ENCODE measurements at regions not wholly inside any gene's neighbourhood (a gene's known extent, or its start where the extent isn't known, plus 50 kb on each side); places are given as distances from the start of the nearest gene placed in this dataset.

GRCh38 chr4:180449395-180449956 is 1793.7 kb upstream of the TENM3 start:
- no peak for ATAC-seq

- no peak for ATAC-seq
Measured at GRCh38 chr4:180455226-180455625, 1788.0 kb upstream of the TENM3 start.

GRCh38 chr4:180456928-180457327 is 1786.3 kb upstream of the TENM3 start:
- ATAC-seq = no peak

GRCh38 chr4:180462116-180462515 is 1781.1 kb upstream of the TENM3 start:
- no peak for ATAC-seq

- no peak for ATAC-seq
Measured at GRCh38 chr4:180465364-180465763, 1777.8 kb upstream of the TENM3 start.

GRCh38 chr4:180483036-180483435 is 1760.2 kb upstream of the TENM3 start:
- no peak for ATAC-seq

- ATAC-seq = no peak
Measured at GRCh38 chr4:180485407-180485806, 1757.8 kb upstream of the TENM3 start.

- ATAC-seq = no peak
Measured at GRCh38 chr4:180486342-180486741, 1756.9 kb upstream of the TENM3 start.

GRCh38 chr4:180489787-180490186 is 1753.4 kb upstream of the TENM3 start:
- no peak for ATAC-seq

GRCh38 chr4:180491210-180491609 is 1752.0 kb upstream of the TENM3 start:
- no peak for ATAC-seq

GRCh38 chr4:180493299-180493698 is 1749.9 kb upstream of the TENM3 start:
- no peak for ATAC-seq

- no peak for ATAC-seq
Measured at GRCh38 chr4:180500154-180500553, 1743.0 kb upstream of the TENM3 start.

- ATAC-seq = no peak
Measured at GRCh38 chr4:180512801-180513475, 1730.3 kb upstream of the TENM3 start.

GRCh38 chr4:180518906-180519305 is 1724.3 kb upstream of the TENM3 start:
- ATAC-seq = no peak

GRCh38 chr4:180521181-180521580 is 1722.0 kb upstream of the TENM3 start:
- no peak for ATAC-seq

- ATAC-seq = no peak
Measured at GRCh38 chr4:180525523-180526077, 1717.6 kb upstream of the TENM3 start.

- no peak for ATAC-seq
Measured at GRCh38 chr4:180528003-180528402, 1715.2 kb upstream of the TENM3 start.

- no peak for ATAC-seq
Measured at GRCh38 chr4:180530787-180531186, 1712.4 kb upstream of the TENM3 start.

GRCh38 chr4:180532691-180533090 is 1710.5 kb upstream of the TENM3 start:
- no peak for ATAC-seq

GRCh38 chr4:180538384-180539057 is 1704.7 kb upstream of the TENM3 start:
- no peak for ATAC-seq

GRCh38 chr4:180539284-180539683 is 1703.9 kb upstream of the TENM3 start:
- ATAC-seq = no peak

- no peak for ATAC-seq
Measured at GRCh38 chr4:180541678-180542077, 1701.5 kb upstream of the TENM3 start.

- no peak for ATAC-seq
Measured at GRCh38 chr4:180542445-180543100, 1700.6 kb upstream of the TENM3 start.

Measured in activated CD4-positive, CD25-positive, alpha-beta regulatory T cell treated with anti-CD3 and anti-CD28 coated beads, Interleukin-2, amount 50 U/mL, for 24 hours (primary cell).